ENCODE measurements at regions not wholly inside any gene's neighbourhood (a gene's known extent, or its start where the extent isn't known, plus 50 kb on each side); places are given as distances from the start of the nearest gene placed in this dataset.
"Not testable (repeated sequence)": the region's sequence is repeated elsewhere in the genome, so short reads cannot be mapped to it uniquely, and the experiment has no call there.

GRCh38 chr3:82610236-82610635 lies 848.8 kb upstream of the GBE1 start:
- no peak overlapping the region for H3K4me3 ChIP-seq (ENCODE audit: low read depth, low read length)
- TF ChIP-seq CTCF (IDR thresholded peaks at IDR 0.05; ENCODE audit: borderline replicate concordance, insufficient read depth, low read depth, low read length), result no peak

- no peak for TF ChIP-seq CTCF (IDR thresholded peaks at IDR 0.05; ENCODE audit: borderline replicate concordance, insufficient read depth, low read depth, low read length)
These were observed 845.9 kb upstream of the GBE1 start for GRCh38 chr3:82607391-82607790.

GRCh38 chr3:82596805-82597204 lies 835.4 kb upstream of the GBE1 start:
- no peak for TF ChIP-seq CTCF (IDR thresholded peaks at IDR 0.05; ENCODE audit: borderline replicate concordance, insufficient read depth, low read depth, low read length)
- no peak overlapping the region for H3K4me3 ChIP-seq (ENCODE audit: low read depth, low read length)

More at GRCh38 chr3:82607391-82607790, 845.9 kb upstream of the GBE1 start:
- no peak overlapping the region for H3K4me3 ChIP-seq (ENCODE audit: low read depth, low read length)

GRCh38 chr3:82595530-82595929 lies 834.1 kb upstream of the GBE1 start:
- TF ChIP-seq CTCF (IDR thresholded peaks at IDR 0.05; ENCODE audit: borderline replicate concordance, insufficient read depth, low read depth, low read length), result no peak
- no peak overlapping the region for H3K4me3 ChIP-seq (ENCODE audit: low read depth, low read length)

- no peak for TF ChIP-seq CTCF (IDR thresholded peaks at IDR 0.05; ENCODE audit: borderline replicate concordance, insufficient read depth, low read depth, low read length)
- no peak overlapping the region for H3K4me3 ChIP-seq (ENCODE audit: low read depth, low read length)
These were observed 825.7 kb upstream of the GBE1 start for GRCh38 chr3:82587174-82587573.

- no peak overlapping the region for H3K4me3 ChIP-seq (ENCODE audit: low read depth, low read length)
- TF ChIP-seq CTCF (IDR thresholded peaks at IDR 0.05; ENCODE audit: borderline replicate concordance, insufficient read depth, low read depth, low read length), result no peak
These were observed 825.0 kb upstream of the GBE1 start for GRCh38 chr3:82586414-82586813.

- H3K4me3 ChIP-seq (ENCODE audit: low read depth, low read length), result not testable (repeated sequence)
These were observed 824.6 kb upstream of the GBE1 start for GRCh38 chr3:82586002-82586401.

GRCh38 chr3:82585591-82585990 lies 824.1 kb upstream of the GBE1 start:
- not testable (repeated sequence) for H3K4me3 ChIP-seq (ENCODE audit: low read depth, low read length)

- H3K4me3 ChIP-seq (ENCODE audit: low read depth, low read length), result not testable (repeated sequence)
These were observed 823.4 kb upstream of the GBE1 start for GRCh38 chr3:82584861-82585260.

GRCh38 chr3:82584415-82584814 lies 823.0 kb upstream of the GBE1 start:
- H3K4me3 ChIP-seq (ENCODE audit: low read depth, low read length), result not testable (repeated sequence)

Measured in GM12875 (cell line).